ENCODE measurements at regions not wholly inside any gene's neighbourhood (a gene's known extent, or its start where the extent isn't known, plus 50 kb on each side); places are given as distances from the start of the nearest gene placed in this dataset.
"Not testable (repeated sequence)": the region's sequence is repeated elsewhere in the genome, so short reads cannot be mapped to it uniquely, and the experiment has no call there.

GRCh38 chr9:7615344-7615743, 184.2 kb downstream of the DMAC1 start:
- no peak for DNase-seq

- DNase-seq, result no peak
Measured at GRCh38 chr9:7613931-7614330, 185.6 kb downstream of the DMAC1 start.

GRCh38 chr9:7608261-7608660, 191.3 kb downstream of the DMAC1 start:
- no peak for DNase-seq

GRCh38 chr9:7607421-7607820, 192.2 kb downstream of the DMAC1 start:
- no peak for DNase-seq

- DNase-seq, result no peak
Measured at GRCh38 chr9:7606591-7606990, 193.0 kb downstream of the DMAC1 start.

GRCh38 chr9:7601739-7602138, 197.8 kb downstream of the DMAC1 start:
- no peak for DNase-seq

GRCh38 chr9:7597716-7598115, 201.9 kb downstream of the DMAC1 start:
- DNase-seq, result no peak

GRCh38 chr9:7592321-7593316, 207.0 kb downstream of the DMAC1 start:
- peak; percentile 85 for DNase-seq

GRCh38 chr9:7591501-7591900, 208.1 kb downstream of the DMAC1 start:
- no peak for DNase-seq

GRCh38 chr9:7580568-7580967, 219.0 kb downstream of the DMAC1 start:
- peak; percentile 47 for DNase-seq

- peak; percentile 76 for DNase-seq
Measured at GRCh38 chr9:7579351-7579750, 220.2 kb downstream of the DMAC1 start.

- no peak for DNase-seq
Measured at GRCh38 chr9:7578951-7579350, 220.6 kb downstream of the DMAC1 start.

GRCh38 chr9:7570107-7570720, 229.4 kb downstream of the DMAC1 start:
- peak; percentile 82 for DNase-seq

GRCh38 chr9:7567687-7568086, 231.9 kb downstream of the DMAC1 start:
- DNase-seq, result no peak

- peak; percentile 49 for DNase-seq
Measured at GRCh38 chr9:7561527-7562080, 238.0 kb downstream of the DMAC1 start.

GRCh38 chr9:7560669-7561305, 238.8 kb downstream of the DMAC1 start:
- peak; percentile 86 for DNase-seq

- no peak for DNase-seq
Measured at GRCh38 chr9:7554699-7555098, 244.9 kb downstream of the DMAC1 start.

- not testable (repeated sequence) for DNase-seq
Measured at GRCh38 chr9:7552706-7553105, 246.9 kb downstream of the DMAC1 start.

- peak; percentile 98 for DNase-seq
Measured at GRCh38 chr9:7549249-7549648, 250.3 kb downstream of the DMAC1 start.

GRCh38 chr9:7546261-7546660, 253.3 kb downstream of the DMAC1 start:
- DNase-seq, result no peak

GRCh38 chr9:7545371-7546165, 254.0 kb downstream of the DMAC1 start:
- no peak for DNase-seq

- DNase-seq, result peak; percentile 76
Measured at GRCh38 chr9:7542693-7543092, 256.9 kb downstream of the DMAC1 start.
